Common myeloid progenitor, CD34-positive (primary cell): ENCODE measurements at regions not wholly inside any gene's neighbourhood (a gene's known extent, or its start where the extent isn't known, plus 50 kb on each side); places are given as distances from the start of the nearest gene placed in this dataset.

Experiments
- CTCF ChIA-PET: fragments of 350-600 bp; sonication (Branson Sonifier 250); formaldehyde crosslinking; loops from one replicate; lab custom pipeline; 2021; ENCODE audit warnings: antibody characterized with exemption; lab: Charles Lee
- POLR2A ChIA-PET: fragments of 350-600 bp; sonication (Branson Sonifier 250); formaldehyde crosslinking; loops from one replicate; lab custom pipeline; 2021; ENCODE audit warnings: antibody characterized with exemption; lab: Charles Lee
- DNase-seq, 3 donors: peaks; one replicate each; pipeline versions ENCODE4 v3.0.0 to v3.0.0-alpha.2; 2013
- H3K27ac ChIP-seq, 2 experiments: 1 replicate in 1 of 2; 2 replicates in 1 of 2; pipeline ENCODE4 v1.7.0; 2013; ENCODE audit warnings: inconsistent platforms in 2 of 2, low read length in 2 of 2, mild to moderate bottlenecking in 2 of 2, low read depth in 1 of 2, moderate library complexity in 1 of 2; ENCODE audit not compliant: severe bottlenecking in 2 of 2, insufficient read depth in 1 of 2, poor library complexity in 1 of 2
- H3K27me3 ChIP-seq, 5 experiments: replicated peaks in 2 of 5; 1 replicate in 3 of 5; 2 replicates in 2 of 5; pipeline versions ENCODE4 v1.6.1 to v1.7.0; 2013; ENCODE audit warnings: low read length in 4 of 5, mild to moderate bottlenecking in 2 of 5, moderate library complexity in 2 of 5, inconsistent platforms in 1 of 5; ENCODE audit not compliant: insufficient read depth in 5 of 5, control insufficient read depth in 4 of 5
- H3K36me3 ChIP-seq, 4 experiments: 1 replicate in 2 of 4; 2 replicates in 2 of 4; pipeline versions ENCODE4 v1.6.1 to v1.7.0; 2013; ENCODE audit warnings: low read length in 3 of 4, control low read depth in 1 of 4, mild to moderate bottlenecking in 1 of 4; ENCODE audit not compliant: control insufficient read depth in 4 of 4, insufficient read depth in 4 of 4
- H3K4me1 ChIP-seq, 4 experiments: 1 replicate in 3 of 4; 2 replicates in 1 of 4; pipeline versions ENCODE4 v1.6.1 to v1.7.1; 2013; ENCODE audit warnings: low read length in 3 of 4, mild to moderate bottlenecking in 3 of 4, control low read depth in 1 of 4, inconsistent platforms in 1 of 4, moderate library complexity in 1 of 4; ENCODE audit not compliant: control insufficient read depth in 4 of 4, insufficient read depth in 4 of 4; ENCODE audit errors: control extremely low read depth in 1 of 4
- H3K4me3 ChIP-seq, 7 experiments: 1 replicate in 4 of 7; 2 replicates in 3 of 7; pipeline versions ENCODE4 v1.5.1 to v1.7.0; 2013; ENCODE audit warnings: mild to moderate bottlenecking in 7 of 7, low read length in 6 of 7, moderate library complexity in 6 of 7, inconsistent platforms in 2 of 7, low read depth in 2 of 7, control low read depth in 1 of 7; ENCODE audit not compliant: insufficient read depth in 4 of 7, control insufficient read depth in 1 of 7; ENCODE audit errors: extremely low read depth in 1 of 7
- H3K9me3 ChIP-seq, 5 experiments: 1 replicate in 4 of 5; 2 replicates in 1 of 5; pipeline versions ENCODE4 v1.6.1 to v1.7.1; 2013; ENCODE audit warnings: low read length in 4 of 5, mild to moderate bottlenecking in 2 of 5, inconsistent platforms in 1 of 5, low read depth in 1 of 5, moderate library complexity in 1 of 5; ENCODE audit not compliant: control insufficient read depth in 4 of 5, insufficient read depth in 2 of 5; ENCODE audit errors: control extremely low read depth in 1 of 5
- WGBS: methylation state at CpG from one replicate; pipeline ENCODE4 v1.1.5; 2013; ENCODE audit not compliant: insufficient coverage; 5-methylcytosine and 5-hydroxymethylcytosine counted together

DNA sequence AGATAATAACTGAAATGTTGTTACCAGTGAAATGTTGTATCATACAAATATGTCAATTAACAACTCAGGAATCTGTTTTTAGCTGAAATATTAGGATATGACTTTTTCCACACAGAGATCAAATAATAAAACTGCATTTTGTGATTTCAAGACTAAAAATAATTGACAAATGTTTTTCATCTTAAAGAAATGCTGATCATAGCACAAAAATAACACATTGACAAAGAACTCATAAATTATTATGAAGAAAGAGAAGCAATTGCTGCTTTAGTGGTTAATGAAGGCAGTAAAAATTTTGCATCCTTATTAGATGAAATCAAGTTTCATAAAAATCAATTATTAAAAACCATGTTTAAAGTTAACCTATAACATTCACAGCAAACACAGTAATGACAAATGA is 1417.3 kb downstream of the OLFM4 start:
- no peaks in the 10 kb centered on the region for H3K4me1 ChIP-seq
- no peak overlapping the region for H3K27ac ChIP-seq
- no peak overlapping the region for H3K4me3 ChIP-seq
- POLR2A ChIA-PET, result no interaction called here
- H3K27me3 ChIP-seq, result no peaks in the 10 kb centered on the region
- H3K36me3 ChIP-seq, result no peaks in the 10 kb centered on the region
- no peak for DNase-seq
- CTCF ChIA-PET, result no interaction called here
- no peaks in the 10 kb centered on the region for H3K9me3 ChIP-seq

DNA sequence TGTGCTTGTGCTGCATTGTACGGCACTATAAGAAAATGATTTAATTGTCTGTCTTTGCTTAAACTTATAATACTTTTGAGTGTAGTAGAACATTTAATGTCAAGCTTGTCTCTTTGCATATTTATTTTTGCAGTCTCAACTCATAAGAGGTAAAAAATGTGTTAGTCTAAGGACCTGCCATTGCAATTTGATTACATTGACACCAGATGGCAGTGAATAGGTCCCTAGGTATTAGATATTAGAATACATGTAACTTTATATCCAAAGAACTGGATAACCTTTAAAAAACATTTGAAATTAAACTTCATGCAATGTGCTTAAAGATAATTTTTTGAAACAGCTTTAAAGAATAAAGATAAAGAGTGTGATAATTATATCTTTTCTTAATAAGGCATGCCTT is 1421.3 kb downstream of the OLFM4 start:
- Histone ChIP-seq H3K36me3 (no peaks in the 10 kb centered on the region), H3K4me3 (no peak overlapping the region), H3K9me3 (no peaks in the 10 kb centered on the region), H3K4me1 (no peaks in the 10 kb centered on the region), H3K27me3 (no peaks in the 10 kb centered on the region), H3K27ac (no peak overlapping the region)
- WGBS, result no CpG with 5 or more reads among the region's 1 CpG
- ChIA-PET POLR2A (no interaction called here), CTCF (no interaction called here)
- DNase-seq, result no peak

DNA sequence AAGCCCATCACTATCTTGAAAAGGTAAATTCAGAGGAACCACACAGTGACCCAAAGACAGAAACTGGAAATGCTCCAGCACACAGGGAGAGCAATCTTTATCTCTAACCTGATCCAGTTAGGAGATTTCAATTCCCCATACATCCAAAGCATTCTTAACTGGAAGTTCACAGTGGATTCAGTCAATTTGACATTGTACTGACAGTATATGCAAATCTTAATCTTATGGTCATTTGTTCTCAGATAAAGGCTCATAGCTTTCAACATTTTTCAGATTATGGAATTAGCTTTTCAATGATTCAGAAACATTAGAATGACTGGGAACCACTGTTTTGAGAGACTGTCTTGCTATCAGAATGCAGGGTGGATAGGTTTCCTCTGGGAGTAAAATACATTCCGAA is 1455.6 kb downstream of the OLFM4 start:
- no peak for DNase-seq
- H3K27me3 ChIP-seq, result no peaks in the 10 kb centered on the region
- no peak overlapping the region for H3K27ac ChIP-seq
- no peaks in the 10 kb centered on the region for H3K4me1 ChIP-seq
- no peak overlapping the region for H3K4me3 ChIP-seq
- no peaks in the 10 kb centered on the region for H3K9me3 ChIP-seq
- ChIA-PET POLR2A (no interaction called here), CTCF (no interaction called here)
- no CpG with 5 or more reads among the region's 1 CpG for WGBS
- H3K36me3 ChIP-seq, result no peaks in the 10 kb centered on the region

DNA sequence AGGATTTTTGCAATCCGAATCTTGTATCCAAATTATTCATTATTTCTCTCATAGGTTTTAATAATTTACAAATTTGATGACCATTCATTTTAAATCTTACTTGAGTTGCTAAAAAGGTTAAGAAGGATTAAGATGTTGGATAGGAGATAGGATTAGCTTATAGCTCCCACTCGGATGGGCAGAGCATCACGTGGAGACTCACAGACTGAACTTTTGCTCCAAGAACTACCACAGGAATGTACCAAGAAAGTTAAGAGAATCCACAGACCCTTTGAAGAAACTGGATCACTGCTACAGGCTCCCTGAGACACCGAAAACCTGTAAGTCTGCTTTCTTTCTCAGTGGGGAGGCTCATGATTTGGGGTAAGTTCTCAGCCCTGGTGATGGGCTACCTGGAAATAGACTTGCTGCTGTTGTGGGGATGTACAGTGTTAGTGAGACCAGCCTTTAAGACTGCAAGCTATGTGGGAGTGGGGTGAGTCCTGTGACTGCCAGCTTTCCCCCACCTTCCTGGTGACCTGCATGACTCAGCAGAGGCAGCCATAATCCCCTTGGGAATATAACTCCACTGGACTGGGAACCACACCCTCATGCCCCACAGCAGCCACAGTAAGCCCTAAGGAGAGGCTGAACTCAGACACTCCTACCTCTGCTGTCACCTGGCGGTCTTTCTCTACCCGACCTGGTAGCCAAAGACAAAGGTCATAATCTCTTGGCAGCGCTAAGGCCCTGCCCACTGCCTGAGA is 1458.0 kb downstream of the OLFM4 start:
- CTCF ChIA-PET, result no interaction called here

DNA sequence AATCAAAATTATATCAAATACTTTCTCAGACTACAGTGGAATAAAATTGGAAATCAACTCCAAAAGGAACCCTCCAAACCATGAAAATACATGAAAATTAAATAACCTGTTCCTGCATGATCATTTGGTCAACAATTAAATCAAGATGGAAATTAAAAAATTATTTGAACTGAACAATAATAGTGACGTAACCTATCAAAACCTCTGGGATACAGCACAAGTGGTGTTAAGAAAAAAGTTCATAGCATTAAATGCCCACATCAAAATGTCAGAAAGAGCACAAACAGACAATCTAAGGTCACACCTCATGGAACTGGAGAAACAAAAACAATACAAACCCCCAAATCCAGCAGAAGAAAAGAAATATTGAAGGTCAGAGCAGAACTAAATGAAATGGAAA is 1460.7 kb downstream of the OLFM4 start:
- DNase-seq, result no peak
- Histone ChIP-seq H3K9me3 (no peaks in the 10 kb centered on the region), H3K4me1 (no peaks in the 10 kb centered on the region), H3K27me3 (no peaks in the 10 kb centered on the region), H3K36me3 (no peaks in the 10 kb centered on the region), H3K4me3 (no peak overlapping the region), H3K27ac (no peak overlapping the region)
- no CpG with 5 or more reads among the region's 1 CpG for WGBS
- ChIA-PET CTCF (no interaction called here), POLR2A (no interaction called here)

More for the DNA sequence above, 1458.0 kb downstream of the OLFM4 start:
- H3K27ac ChIP-seq, result no peak overlapping the region
- POLR2A ChIA-PET, result no interaction called here
- H3K27me3 ChIP-seq, result no peaks in the 10 kb centered on the region
- H3K4me1 ChIP-seq, result no peaks in the 10 kb centered on the region
- no peak for DNase-seq
- 100% methylated on average over 3 of the region's 7 CpGs for WGBS
- H3K36me3 ChIP-seq, result no peaks in the 10 kb centered on the region
- no peaks in the 10 kb centered on the region for H3K9me3 ChIP-seq
- no peak overlapping the region for H3K4me3 ChIP-seq

DNA sequence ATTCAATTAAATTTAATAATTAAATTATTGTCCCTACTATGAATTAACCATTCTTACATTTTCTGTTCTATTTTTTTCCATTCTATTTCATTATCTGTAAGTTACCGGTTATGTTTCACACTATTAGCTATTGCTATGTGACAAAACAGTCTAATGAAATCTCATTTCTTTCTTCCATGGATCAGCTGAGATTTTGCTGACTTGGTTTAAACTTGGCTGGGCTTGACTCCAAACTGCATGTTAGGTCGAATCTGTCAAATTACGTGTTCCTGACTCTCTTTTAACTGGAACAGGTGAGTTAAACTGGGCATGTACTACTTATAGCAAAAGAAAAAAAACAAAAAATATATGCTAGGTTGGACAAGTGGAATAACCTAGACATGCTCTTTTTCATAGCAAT is 1464.4 kb downstream of the OLFM4 start:
- Histone ChIP-seq H3K4me1 (no peaks in the 10 kb centered on the region), H3K27ac (no peak overlapping the region), H3K36me3 (no peaks in the 10 kb centered on the region), H3K9me3 (no peaks in the 10 kb centered on the region), H3K27me3 (no peaks in the 10 kb centered on the region), H3K4me3 (no peak overlapping the region)
- no peak for DNase-seq
- ChIA-PET POLR2A (no interaction called here), CTCF (no interaction called here)
- 100% methylated on average over 1 of the region's 3 CpGs for WGBS

DNA sequence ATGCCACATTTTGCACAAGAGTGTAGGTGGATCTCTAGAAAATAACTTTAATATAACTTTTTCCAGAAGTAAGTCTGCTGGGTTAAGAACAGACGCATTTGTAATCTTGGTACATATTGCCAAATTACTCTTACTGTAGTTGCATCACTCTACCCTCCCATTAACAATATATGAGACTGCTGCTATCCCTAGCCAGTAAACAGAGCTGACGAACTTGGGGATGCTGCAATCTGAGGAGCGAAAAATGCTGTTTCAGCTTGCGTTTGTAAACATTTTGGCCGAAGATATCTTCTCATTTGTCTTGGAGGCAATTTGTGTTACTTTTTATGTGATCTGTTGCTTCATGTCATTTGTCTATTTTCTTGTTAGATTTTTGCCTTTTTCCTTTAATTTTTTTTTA is 1482.8 kb downstream of the OLFM4 start:
- H3K4me1 ChIP-seq, result no peaks in the 10 kb centered on the region
- no peak for DNase-seq
- CTCF ChIA-PET, result no interaction called here
- H3K4me3 ChIP-seq, result no peak overlapping the region
- POLR2A ChIA-PET, result no interaction called here
- WGBS, result 86% methylated on average over 5 of the region's 5 CpGs
- H3K9me3 ChIP-seq, result no peaks in the 10 kb centered on the region
- H3K27ac ChIP-seq, result no peak overlapping the region
- no peaks in the 10 kb centered on the region for H3K27me3 ChIP-seq
- H3K36me3 ChIP-seq, result no peaks in the 10 kb centered on the region
